ENCODE measurements at regions not wholly inside any gene's neighbourhood (a gene's known extent, or its start where the extent isn't known, plus 50 kb on each side); places are given as distances from the start of the nearest gene placed in this dataset.

DNA sequence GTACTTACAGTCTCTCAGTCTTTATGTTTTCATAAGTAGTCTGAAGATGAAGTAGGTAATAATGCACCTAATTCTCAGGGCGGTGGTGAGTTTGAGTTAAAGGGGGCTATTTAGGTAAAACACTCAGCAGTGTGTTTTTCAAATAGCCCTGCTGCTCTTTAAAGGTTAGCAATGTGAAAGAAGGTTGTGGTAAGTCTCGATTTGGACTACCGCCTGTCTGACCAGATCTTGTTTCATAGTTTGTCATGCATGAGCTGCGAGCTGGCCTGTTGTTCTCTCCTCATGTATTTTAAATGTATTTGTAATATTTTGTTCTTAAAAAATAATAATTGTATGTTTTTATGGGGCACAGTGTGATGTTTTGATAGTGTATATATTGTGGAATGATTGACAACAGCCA, 340.2 kb downstream of the DHX35 start:
- no peak for DNase-seq (ENCODE audit: low read depth)

DNA sequence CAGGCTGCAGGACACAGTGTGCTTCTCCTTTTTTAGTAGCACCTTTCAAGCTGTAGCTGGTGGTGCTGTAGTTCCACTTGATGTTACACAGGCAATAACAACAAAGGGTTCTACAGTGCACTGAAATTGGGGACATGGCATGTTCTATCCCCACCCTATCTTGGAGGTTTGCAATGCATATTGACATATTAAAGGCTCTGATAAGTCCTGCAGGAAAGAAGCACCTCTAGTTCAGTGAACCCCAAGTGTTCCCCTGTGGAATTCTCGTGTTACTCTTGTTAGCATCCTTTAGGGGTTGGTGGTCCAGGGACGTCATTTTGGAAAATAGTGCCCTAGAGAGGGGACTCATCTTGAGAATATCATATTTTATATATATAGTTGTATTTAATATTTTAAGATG, 337.6 kb downstream of the DHX35 start:
- DNase-seq (ENCODE audit: low read depth): no peak

DNA sequence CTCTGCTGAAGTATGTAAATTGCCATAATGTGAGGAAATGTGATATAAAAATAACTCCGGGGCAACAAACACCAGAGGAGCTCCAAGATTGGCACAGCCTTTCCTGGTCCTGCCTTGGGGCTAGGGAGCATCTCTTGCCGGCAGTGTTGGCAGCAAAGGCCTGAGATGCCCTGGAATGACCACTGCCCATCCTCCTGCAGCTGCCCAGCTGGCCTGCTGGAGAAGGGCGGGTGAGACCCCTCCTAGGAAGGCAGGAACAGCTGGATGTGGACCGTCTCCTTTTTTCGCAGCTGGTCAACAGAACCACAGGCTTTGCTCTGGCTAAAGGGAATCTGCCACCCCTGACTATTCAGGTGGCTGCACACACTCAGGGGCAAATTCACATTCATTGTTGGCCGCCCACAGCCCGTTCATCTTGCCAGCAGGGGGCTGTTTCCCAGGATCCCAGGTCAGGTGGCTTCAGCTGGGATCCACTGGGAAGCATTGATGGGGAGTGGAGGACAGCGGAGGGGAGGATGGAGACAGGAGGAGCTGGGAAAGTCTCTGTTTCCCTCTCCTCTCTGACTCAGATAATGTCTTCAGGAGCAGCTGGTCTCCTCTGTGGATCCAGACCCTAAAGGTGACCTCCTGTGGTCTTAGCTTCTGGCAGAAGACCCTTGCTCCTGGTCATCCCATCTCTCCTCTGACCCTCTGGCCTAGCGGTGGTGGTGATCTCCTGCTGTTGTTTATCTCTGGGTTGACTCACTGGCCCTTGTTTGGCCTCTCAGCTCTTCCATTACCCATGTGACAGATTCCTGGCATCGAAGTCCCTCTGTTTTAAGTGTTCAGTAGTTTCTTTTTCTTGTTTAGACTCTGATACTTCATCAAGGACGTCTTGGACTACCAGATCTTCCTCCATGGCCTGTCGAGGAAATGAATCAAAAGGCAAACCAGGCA, 336.7 kb downstream of the DHX35 start:
- DNase-seq (ENCODE audit: low read depth): no peak

DNA sequence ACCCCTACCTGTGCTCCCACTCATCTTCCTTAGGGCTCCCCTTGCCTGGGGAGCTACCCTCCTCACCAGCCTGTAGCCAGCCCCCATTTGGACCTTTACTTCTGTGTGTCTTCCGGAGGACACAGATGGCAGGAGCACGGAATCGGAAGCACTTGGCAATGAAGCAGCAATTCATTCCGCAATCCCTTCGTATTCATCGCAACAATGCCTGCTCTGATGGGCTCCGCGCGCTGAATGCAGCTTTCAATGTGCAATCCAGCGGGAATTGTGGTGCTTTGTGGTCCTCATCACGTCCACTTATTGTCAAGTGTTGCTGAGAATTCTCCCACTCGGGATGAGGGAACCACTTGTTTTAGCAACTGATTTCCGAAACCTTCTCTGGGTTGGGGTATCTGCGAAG, 336.0 kb downstream of the DHX35 start:
- no peak for DNase-seq (ENCODE audit: low read depth)

DNA sequence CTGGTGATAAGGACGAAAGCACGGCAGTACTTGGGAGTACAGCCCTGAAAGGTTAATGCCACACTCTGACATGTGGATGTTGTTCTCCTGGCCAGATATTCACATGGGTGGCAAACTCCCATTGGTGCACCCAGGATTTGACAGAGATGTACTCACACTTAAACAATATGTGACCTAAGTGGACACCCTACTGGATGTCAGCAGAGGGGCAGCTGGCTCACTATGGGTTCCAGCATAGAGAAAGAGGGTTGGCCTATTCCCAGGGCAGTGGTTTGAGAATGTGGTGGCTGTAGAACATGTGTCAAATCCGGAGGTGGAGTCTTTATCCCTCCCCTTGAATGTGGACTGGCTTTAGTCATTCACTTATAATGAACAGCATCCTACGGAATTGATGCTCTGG, 333.2 kb downstream of the DHX35 start:
- no peak for DNase-seq (ENCODE audit: low read depth)

DNA sequence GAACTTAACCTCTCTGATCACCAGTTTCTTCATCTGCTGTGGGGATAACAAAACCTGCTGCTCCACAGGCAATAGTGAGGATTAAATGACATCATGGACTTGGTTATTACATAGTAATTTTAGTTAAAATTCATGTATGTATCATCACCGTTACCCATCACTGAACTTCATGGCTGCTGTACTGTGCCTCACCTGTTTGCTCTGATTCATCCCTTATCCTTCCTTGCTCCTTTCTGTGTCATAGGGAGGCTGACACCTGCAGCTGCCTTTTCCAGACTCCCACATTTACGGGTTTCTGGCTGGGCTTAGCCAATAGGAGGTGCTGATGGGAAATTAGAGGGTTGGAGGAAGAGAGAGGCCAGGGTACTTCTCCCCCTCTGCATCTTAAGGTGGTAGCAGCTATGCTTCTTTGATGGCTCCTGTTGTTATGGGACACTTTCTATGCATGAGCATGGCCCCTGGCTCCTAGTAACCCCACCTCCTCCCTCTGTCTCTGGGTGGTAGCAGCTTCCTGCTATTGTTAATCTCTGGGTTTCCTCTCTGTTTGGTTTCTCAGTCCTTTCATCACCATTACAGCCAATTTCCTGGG, 332.1 kb downstream of the DHX35 start:
- DNase-seq (ENCODE audit: low read depth): no peak

DNA sequence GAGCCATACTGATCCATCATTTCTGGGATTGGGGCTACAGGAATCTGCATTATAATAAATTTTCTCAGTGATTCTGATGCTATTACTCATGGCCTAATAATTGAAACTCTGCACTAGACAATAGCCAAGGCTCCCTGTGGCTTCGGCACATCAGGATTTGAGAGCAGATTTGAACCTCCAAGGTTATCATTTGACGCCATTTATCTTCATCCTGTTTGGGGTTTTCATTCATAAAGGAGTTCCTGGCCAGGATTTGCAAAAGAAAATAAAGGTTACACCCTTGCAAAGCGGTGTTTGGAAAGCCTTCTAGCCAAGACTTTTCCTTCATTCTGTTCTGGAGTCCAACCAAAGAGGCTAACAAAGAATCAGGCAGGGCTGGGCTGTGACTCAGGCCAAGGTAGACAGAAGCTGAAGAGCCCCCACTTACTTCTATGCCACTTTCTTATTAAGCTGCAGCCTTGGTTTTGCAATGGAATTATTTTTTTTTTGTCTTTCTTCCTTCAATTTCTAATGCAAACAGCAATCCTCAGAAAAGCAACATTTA, 330.1 kb downstream of the DHX35 start:
- no peak for DNase-seq (ENCODE audit: low read depth)

DNA sequence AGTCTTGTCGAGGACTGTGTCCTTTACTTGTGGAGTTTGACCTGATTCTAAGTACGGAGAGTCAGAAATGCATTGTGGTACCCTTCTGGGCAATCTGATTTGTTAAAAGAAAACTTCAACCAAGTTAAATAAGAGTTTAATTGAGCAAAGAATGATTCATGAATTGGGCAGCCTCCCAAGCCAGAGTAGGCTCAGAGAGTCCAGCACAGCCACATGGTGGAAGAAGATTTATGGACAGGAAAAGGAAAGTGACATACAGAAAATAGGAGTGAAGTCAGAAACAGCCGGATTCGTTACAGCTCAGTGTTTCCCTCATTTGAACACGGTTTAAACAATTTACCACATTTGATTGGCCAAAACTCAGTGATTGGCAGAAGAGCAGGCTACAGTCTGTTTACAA, 329.2 kb downstream of the DHX35 start:
- no peak for DNase-seq (ENCODE audit: low read depth)

DNA sequence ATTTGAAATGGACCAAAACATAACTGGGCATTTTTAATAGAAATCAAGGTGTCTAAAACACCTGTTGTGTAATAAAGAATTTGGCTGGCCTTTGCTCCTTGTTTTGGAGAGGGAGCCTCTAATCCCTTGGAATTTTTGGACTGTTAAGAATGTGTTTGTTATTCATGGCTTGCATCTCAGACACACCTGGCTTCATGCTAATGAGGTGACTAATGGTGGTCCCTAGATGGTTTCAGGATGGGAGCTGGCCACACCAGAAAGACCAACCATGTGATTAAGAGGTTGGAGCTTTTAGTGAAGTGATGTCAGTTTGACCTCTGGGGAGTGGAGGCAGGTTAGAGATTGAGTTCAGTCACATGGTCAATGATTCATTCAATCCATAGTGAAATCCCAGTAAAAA, 328.4 kb downstream of the DHX35 start:
- no peak for DNase-seq (ENCODE audit: low read depth)

DNA sequence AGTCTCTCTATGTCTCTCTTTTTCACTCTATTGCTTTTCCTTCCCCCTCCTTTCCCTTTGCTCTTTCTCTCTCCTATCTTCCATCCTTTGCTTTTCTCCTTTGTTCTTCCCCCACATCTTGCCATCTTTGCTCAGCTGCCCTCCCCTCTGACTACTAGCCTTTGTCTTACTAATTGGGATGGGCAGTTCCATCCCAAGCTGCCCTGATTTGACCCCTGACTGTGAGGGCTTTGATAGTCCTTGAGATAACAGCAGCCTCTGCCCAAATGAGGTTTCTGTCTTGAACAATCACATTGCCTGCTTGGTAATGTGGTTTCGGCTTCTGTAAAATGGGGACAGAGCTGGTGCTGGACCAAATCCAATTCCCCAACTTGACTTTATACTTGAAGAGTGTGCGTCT, 327.7 kb downstream of the DHX35 start:
- no peak for DNase-seq (ENCODE audit: low read depth)

DNA sequence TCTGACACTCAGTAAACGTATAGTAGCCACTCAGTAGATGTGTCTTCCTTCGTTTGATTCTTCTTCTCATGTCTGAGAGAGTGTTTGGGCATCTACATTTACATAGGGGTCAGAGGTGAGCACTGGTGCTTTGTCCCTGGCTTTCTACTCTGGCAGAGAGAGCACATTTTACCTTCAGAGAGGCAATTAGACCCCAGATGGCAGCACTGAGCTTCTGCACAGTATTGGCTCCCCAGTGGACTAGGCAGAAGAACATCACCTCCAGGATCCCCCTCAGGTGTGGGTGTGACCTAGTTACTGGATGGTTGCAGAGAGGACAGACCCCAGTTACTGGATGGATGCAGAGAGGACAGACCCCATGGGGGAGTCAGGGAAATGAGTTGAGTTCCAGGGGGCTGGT, 327.2 kb downstream of the DHX35 start:
- DNase-seq (ENCODE audit: low read depth): no peak

DNA sequence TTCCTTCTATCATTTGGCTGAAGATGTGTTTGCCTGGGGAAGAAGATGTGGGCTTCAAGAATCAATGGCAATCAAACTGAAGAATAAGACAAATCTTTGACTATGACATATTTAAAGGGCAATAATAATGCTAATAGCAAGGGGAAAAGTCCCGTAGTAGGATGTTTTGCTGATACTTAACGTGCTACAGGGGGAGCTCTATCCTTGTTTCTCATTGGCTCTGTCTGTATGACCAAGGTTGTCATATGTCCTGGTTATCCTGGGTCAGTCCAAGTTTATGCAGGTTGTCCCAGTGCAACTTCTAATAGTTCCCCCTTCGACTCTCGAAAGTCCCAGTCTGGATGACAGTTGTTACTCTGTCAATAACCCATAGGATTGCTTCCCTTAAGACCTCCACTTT, 321.3 kb downstream of the DHX35 start:
- DNase-seq (ENCODE audit: low read depth): no peak

DNA sequence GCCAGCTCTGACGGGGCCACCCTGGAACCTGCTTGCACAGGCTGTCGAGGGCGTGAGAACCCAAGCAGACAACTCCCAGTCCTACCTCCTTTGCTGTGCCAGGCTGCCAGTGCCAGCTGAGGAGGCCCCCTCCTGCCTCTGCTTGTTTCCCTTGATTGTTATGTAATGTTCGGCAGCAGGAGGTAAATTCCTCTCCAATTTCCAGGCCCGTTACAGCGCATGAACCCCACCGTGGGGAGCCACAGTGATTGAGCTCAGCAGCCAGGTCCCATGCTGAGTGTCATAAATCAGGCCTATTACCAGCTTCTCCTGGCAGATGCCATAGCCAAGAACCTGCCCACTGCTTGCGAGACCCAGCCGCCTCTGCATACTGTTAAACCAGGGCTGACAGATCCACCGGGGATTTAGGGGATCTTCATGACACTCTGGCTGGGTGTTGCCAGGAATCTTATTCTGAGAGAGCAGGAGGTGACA, 320.5 kb downstream of the DHX35 start:
- no peak for DNase-seq (ENCODE audit: low read depth)

DNA sequence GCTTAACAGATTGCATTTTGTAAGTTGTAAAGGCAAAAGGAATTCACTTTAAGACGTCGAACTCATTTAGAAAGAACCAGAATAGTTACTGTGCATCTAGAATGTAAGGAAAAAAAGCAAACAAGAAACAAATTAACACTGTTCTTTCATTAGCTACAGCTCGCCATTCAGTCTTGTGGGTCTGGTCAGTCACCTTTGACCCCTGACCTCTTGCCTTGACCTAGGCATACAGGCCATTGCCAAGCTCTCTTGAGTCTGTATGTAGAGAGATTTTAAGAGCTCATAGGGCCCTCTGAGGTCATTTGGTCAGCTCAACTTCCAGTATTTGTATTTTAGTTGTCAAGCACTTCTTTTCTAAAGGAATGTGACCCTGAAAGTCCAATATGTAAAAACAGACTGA, 318.7 kb downstream of the DHX35 start:
- no peak for DNase-seq (ENCODE audit: low read depth)

DNA sequence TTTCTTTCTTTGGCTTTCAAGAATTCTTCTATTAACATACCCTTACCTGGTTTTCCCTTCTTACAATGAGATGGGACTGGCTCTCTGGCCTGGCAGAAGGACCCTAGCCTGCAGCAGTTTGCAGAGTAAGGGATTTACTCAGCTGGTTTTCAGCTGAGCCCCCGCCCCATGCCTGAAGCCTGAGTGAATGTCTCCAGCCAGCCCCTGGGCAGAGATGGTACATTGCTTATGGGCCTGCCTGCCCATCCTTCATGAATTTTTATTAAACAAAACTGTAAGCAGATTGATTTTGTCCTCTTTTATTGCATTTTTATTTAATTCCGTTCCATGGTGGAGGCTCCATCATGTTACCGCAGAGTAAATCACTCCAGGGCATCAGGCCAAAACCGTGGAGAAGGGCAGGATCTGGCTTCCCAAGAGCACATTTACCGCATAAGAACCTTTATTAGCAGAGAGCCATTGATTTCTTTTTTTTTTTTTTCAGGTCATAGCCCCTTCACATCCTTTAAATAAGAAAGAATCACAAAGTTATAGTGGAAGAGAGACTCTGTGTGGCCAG, 316.2 kb downstream of the DHX35 start:
- no peak for DNase-seq (ENCODE audit: low read depth)

DNA sequence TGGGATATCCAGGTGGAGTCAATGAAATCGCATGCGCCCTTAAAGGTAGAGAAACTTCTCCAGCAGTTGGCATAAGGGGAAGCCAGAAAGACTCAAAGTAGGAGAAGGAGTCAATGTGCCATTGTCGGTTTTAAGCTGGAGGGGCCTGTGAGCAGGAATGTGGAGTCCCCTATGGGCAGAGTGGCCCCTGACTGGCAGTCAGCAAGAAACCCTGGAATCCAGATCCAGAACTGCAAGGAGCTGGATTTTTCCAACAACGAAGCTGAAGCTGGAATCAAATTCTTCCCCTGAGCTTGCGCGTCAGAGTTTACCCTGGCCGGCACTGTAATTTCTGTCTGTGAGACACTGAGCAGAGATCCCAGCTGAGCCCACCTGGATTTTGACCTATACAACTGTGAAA, 315.0 kb downstream of the DHX35 start:
- no peak for DNase-seq (ENCODE audit: low read depth)

DNA sequence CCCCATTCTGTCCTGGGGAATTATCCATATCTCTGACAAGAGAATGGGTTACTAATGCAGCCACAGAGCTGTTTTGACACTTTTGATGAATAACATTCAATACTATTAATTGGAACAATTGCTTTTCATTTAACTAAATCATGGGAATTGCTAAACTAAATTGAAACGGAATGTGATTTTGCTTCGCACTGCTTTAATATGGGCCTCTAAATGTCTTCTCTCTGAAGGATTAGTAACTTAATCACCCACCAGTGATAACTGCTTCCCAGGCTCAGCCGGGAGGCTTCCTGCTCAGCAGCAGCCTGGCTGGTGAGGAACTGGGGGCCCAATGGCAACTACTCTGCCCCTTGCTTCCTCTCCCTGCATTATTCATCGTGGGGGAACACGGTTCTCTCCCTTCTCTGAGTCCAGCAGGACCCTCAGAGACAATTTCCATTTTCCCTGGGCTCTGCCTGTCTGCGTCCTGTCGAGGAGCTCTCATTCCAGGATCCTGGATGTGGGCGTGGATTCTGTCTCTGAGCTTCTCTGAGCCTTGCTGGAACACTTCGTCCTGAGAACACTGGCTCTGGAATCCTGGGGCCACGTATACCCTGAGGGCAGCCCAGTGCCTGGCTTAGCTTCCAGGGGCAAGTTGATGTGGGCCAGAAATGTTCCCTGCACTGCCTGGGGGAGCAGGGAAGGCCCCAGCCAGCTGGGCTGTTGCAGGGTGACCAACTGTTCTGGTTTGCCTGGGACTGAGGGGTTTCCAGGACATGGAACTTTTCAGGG, 308.9 kb downstream of the DHX35 start:
- DNase-seq (ENCODE audit: low read depth): no peak

DNA sequence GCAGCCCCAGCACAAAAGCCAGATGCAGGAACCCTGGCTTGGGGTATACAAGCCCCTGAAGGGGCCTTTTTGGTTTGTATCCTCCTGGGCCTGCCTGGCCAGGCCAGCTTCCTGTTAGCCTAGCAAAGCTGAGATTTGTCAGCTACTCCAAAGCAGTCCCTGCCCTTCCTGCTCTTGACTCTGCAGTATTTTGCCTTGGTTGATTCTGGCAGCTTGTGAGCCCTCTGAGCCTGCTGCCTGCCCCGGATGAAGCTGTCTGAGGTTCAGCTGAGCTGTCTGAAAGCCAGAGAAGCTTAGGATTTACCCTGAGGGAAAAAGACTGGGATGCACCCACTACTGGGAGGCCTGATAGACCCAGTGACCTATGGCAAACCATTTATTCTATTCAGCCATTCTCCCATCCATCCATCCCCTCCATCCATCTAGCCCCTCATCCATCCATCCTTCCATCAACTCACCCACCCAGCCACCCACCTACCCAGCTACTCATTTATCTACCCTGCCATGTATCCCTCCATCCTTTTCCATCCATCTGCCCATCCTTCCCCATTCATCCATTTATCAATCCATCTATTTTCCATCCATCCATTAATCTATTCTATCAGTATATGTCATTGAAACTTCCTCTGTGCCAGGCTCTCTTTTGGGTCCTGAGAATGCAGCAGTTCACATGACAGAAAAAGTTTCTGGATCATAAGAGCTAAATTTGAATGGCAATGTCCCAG, 307.5 kb downstream of the DHX35 start:
- no peak for DNase-seq (ENCODE audit: low read depth)

DNA sequence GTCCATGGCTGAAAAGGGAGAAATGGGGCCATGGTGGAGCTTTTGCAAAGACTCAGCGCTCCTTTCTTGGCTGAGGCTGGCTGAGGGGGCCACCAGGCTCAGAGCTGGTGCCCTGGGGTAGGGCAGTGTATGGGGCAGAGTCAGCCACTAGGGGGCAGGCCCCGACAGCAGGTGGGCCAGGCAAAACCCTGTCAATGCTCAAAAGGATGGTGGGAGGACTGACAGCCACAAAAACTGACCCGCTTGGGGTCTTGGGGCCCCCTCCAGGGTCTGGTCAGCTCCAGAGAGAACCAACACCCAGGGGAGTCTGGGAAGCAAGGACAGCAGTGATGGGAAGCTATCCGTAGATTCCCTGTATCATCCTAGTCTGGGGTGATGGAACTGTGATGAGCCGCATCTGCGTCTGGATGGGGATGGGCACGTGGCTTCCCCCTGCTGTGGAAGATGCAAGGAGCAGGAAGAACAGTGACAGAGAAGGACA, 306.9 kb downstream of the DHX35 start:
- DNase-seq (ENCODE audit: low read depth): no peak

DNA sequence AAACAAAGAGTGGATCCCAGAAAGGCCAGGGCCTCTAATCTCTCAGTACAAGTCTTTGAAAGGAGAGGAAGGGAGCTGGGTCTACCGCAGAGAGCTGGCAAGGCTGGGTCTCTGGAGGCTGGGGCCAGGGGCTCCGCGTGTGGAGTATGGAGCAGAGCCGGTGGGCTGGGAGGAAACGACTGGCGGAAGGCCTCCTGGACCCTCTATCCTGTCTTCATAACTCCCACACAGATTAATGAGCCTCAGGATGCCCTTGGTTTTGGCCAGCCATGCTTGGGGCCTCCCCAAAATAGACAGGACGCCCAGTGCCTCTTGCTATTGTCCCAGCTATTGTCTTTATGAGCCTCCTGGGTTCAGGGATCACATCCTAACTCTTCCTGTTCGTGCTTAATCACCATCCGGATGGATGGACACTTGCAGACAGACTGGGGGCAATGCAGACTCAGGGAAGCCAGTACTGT, 306.4 kb downstream of the DHX35 start:
- DNase-seq (ENCODE audit: low read depth): no peak

DNA sequence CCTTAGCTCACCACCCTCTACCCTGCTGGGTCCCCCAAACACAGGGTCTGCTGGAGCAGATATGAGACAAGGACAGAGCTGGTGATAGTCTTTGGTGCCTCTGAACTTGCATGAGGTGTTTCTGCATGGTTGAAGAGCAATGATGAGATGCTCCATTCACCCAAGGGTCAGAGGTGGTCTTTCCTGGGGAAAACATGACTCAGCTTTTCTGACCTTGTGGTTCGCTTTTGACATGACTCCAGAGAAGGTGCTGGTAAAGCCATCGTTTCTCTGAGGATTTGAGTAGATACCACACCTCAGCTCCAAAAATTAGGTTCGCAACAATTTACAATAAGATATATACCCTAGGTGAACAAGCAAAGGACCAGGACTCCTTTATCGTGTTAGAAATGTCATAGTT, 304.8 kb downstream of the DHX35 start:
- no peak for DNase-seq (ENCODE audit: low read depth)

Data from stimulated activated CD4-positive, alpha-beta T cell treated with anti-CD3 and anti-CD28 coated beads, Interleukin-2, amount 100 ng/mL, for 4 hours (primary cell).